ENCODE measurements at regions not wholly inside any gene's neighbourhood (a gene's known extent, or its start where the extent isn't known, plus 50 kb on each side); places are given as distances from the start of the nearest gene placed in this dataset.

- no peak overlapping the region for H3K4me3 ChIP-seq (replicated peaks; ENCODE audit: low read depth, low read length)
- no peak for DNase-seq (ENCODE audit: extremely low read depth, insufficient read length)
- H3K36me3 ChIP-seq (ENCODE audit: control insufficient read depth, insufficient read depth, low read length) = no peaks in the 10 kb centered on the region
- H3K27me3 ChIP-seq (replicated peaks; ENCODE audit: control insufficient read depth, insufficient read depth, low read length) = no peaks in the 10 kb centered on the region; the same call in 1 of the 2 replicates
- no peak for TF ChIP-seq CTCF (IDR thresholded peaks at IDR 0.05; ENCODE audit: insufficient read depth, low read length, poor library complexity, severe bottlenecking)
Observed at GRCh38 chr12:13635709-13636108, 345.7 kb downstream of the GRIN2B start.

- Histone ChIP-seq H3K27me3 (replicated peaks; ENCODE audit: control insufficient read depth, insufficient read depth, low read length) (no peaks in the 10 kb centered on the region; the same call in 1 of the 2 replicates), H3K36me3 (ENCODE audit: control insufficient read depth, insufficient read depth, low read length) (no peaks in the 10 kb centered on the region), H3K4me3 (replicated peaks; ENCODE audit: low read depth, low read length) (no peak overlapping the region)
- peak; percentile 62 for DNase-seq (ENCODE audit: extremely low read depth, insufficient read length)
- no peak for TF ChIP-seq CTCF (IDR thresholded peaks at IDR 0.05; ENCODE audit: insufficient read depth, low read length, poor library complexity, severe bottlenecking)
Observed at GRCh38 chr12:13631873-13632272, 349.5 kb downstream of the GRIN2B start.

- no peak for DNase-seq (ENCODE audit: extremely low read depth, insufficient read length)
- Histone ChIP-seq H3K36me3 (ENCODE audit: control insufficient read depth, insufficient read depth, low read length) (no peaks in the 10 kb centered on the region), H3K27me3 (replicated peaks; ENCODE audit: control insufficient read depth, insufficient read depth, low read length) (no peaks in the 10 kb centered on the region; the same call in 1 of the 2 replicates), H3K4me3 (replicated peaks; ENCODE audit: low read depth, low read length) (no peak overlapping the region)
- no peak for TF ChIP-seq CTCF (IDR thresholded peaks at IDR 0.05; ENCODE audit: insufficient read depth, low read length, poor library complexity, severe bottlenecking)
Observed at GRCh38 chr12:13630354-13630753, 351.0 kb downstream of the GRIN2B start.

- Histone ChIP-seq H3K27me3 (replicated peaks; ENCODE audit: control insufficient read depth, insufficient read depth, low read length) (no peaks in the 10 kb centered on the region; the same call in 1 of the 2 replicates), H3K36me3 (ENCODE audit: control insufficient read depth, insufficient read depth, low read length) (no peaks in the 10 kb centered on the region), H3K4me3 (replicated peaks; ENCODE audit: low read depth, low read length) (no peak overlapping the region)
- DNase-seq (ENCODE audit: extremely low read depth, insufficient read length) = no peak
- TF ChIP-seq CTCF (IDR thresholded peaks at IDR 0.05; ENCODE audit: insufficient read depth, low read length, poor library complexity, severe bottlenecking) = no peak
Observed at GRCh38 chr12:13628067-13628466, 353.3 kb downstream of the GRIN2B start.

- Histone ChIP-seq H3K27me3 (replicated peaks; ENCODE audit: control insufficient read depth, insufficient read depth, low read length) (no peaks in the 10 kb centered on the region; the same call in 1 of the 2 replicates), H3K4me3 (replicated peaks; ENCODE audit: low read depth, low read length) (no peak overlapping the region), H3K36me3 (ENCODE audit: control insufficient read depth, insufficient read depth, low read length) (no peaks in the 10 kb centered on the region)
- DNase-seq (ENCODE audit: extremely low read depth, insufficient read length) = no peak
- TF ChIP-seq CTCF (IDR thresholded peaks at IDR 0.05; ENCODE audit: insufficient read depth, low read length, poor library complexity, severe bottlenecking) = no peak
Observed at GRCh38 chr12:13627536-13627935, 353.9 kb downstream of the GRIN2B start.

GRCh38 chr12:13613297-13613696, 368.1 kb downstream of the GRIN2B start:
- no peak overlapping the region for H3K4me3 ChIP-seq (replicated peaks; ENCODE audit: low read depth, low read length)
- no peaks in the 10 kb centered on the region for H3K36me3 ChIP-seq (ENCODE audit: control insufficient read depth, insufficient read depth, low read length)
- no peak for DNase-seq (ENCODE audit: extremely low read depth, insufficient read length)
- no peaks in the 10 kb centered on the region for H3K27me3 ChIP-seq (replicated peaks; ENCODE audit: control insufficient read depth, insufficient read depth, low read length)
- no peak for TF ChIP-seq CTCF (IDR thresholded peaks at IDR 0.05; ENCODE audit: insufficient read depth, low read length, poor library complexity, severe bottlenecking)

All from GM06990 (cell line).